BJ (cell line): ENCODE measurements at regions not wholly inside any gene's neighbourhood (a gene's known extent, or its start where the extent isn't known, plus 50 kb on each side); places are given as distances from the start of the nearest gene placed in this dataset.

ENCODE experiments used
- CTCF ChIA-PET: fragments of 350-600 bp; formaldehyde crosslinking; extraction: SDS; loops from one replicate; lab custom pipeline; 2021; ENCODE audit warnings: antibody characterized with exemption, inconsistent platforms; lab: Yijun Ruan, JAX
- POLR2A ChIA-PET: fragments of 300-600 bp; sonication (Branson Sonifier 250); formaldehyde crosslinking; extraction: SDS; loops from one replicate; lab custom pipeline; 2021; ENCODE audit warnings: antibody characterized with exemption; lab: Charles Lee
- DNase-seq: peaks from one replicate; pipeline ENCODE4 v3.0.0-alpha.2; 2011; ENCODE audit warnings: low read depth
- H3K27me3 ChIP-seq: 2 replicates; pipeline ENCODE4 v1.6.0; 2011; ENCODE audit warnings: low read length; ENCODE audit not compliant: control insufficient read depth, insufficient read depth
- H3K36me3 ChIP-seq: 2 replicates; pipeline ENCODE4 v1.5.1; 2011; ENCODE audit warnings: low read length; ENCODE audit not compliant: control insufficient read depth, insufficient read depth
- H3K4me3 ChIP-seq: 2 replicates; pipeline ENCODE4 v1.5.1; 2011; ENCODE audit warnings: low read depth, mild to moderate bottlenecking, control low read depth, low read length
- CTCF ChIP-seq: IDR thresholded peaks from 2 replicates; pipeline ENCODE4 v1.5.1; 2011; ENCODE audit warnings: low read depth, mild to moderate bottlenecking, control low read depth, inconsistent platforms, low read length, moderate library complexity; ENCODE audit not compliant: insufficient read depth

GRCh38 chr12:38099686-38100085 is 216.9 kb upstream of the ALG10B start:
- ChIA-PET POLR2A (no interaction called here), CTCF (no interaction called here)
- no peak for DNase-seq
- Histone ChIP-seq H3K4me3 (no peak overlapping the region), H3K36me3 (no peaks in the 10 kb centered on the region), H3K27me3 (no peaks in the 10 kb centered on the region)
- no peak for TF ChIP-seq CTCF

DNA sequence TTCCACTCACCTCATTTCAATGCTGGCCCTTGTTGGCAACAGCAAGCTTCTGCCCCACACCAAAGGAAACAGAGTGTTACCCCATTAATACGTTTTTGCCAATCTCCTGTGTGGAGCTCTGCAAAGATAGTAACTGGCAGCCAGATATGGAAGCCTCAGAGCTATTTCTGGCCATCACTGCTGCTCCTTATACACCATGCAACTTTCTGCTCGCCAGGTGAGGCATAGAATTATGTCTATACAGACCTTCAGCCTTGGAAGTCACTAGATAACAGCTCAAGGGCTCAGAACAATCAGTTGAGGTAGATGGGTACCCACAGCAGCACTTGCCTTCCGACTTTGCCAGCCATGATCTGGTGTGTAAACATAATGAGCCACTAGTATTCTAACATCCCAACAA is 214.8 kb upstream of the ALG10B start:
- Histone ChIP-seq H3K4me3 (no peak overlapping the region), H3K27me3 (no peaks in the 10 kb centered on the region), H3K36me3 (no peaks in the 10 kb centered on the region)
- no peak for DNase-seq
- CTCF ChIA-PET, result no interaction called here
- POLR2A ChIA-PET, result no interaction called here
- no peak for TF ChIP-seq CTCF

GRCh38 chr12:38102197-38102596 is 214.4 kb upstream of the ALG10B start:
- ChIA-PET CTCF (no interaction called here), POLR2A (no interaction called here)
- no peak for TF ChIP-seq CTCF
- Histone ChIP-seq H3K4me3 (no peak overlapping the region), H3K36me3 (no peaks in the 10 kb centered on the region), H3K27me3 (no peaks in the 10 kb centered on the region)
- DNase-seq, result no peak

DNA sequence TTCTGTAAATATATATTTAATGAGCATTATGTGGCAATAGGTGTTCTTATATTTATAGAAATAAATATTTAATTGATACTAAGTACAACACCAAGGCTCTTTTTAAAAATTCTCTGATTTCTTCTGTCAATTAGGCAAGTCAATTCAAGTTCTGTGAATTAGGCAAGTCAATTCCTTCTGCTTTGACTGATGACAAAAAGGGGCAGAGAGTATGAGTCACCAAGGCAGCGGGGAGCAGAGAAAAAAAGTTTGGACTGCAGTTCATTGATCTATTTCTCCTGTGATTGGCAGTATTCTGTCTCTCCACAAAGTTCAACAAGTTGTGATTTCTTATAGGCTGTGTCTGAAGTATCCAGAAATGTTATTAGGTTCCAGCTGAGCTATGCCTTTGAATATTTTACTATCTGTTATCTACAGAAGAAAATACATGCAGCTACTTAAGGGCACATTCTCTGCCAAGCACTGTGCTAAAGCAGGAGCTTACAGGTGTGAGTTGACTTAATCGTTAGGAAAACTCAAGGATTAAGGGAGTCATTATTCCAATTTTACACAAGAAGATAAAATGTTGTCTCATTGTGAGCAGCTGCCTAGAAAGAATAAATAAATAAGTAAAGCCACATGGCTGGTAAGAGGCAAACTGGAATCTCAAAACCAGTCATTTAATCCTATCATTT is 206.4 kb upstream of the ALG10B start:
- no peaks in the 10 kb centered on the region for H3K36me3 ChIP-seq
- POLR2A ChIA-PET, result no interaction called here
- DNase-seq, result no peak
- CTCF ChIA-PET, result no interaction called here
- no peak overlapping the region for H3K4me3 ChIP-seq
- no peak for TF ChIP-seq CTCF
- no peaks in the 10 kb centered on the region for H3K27me3 ChIP-seq

GRCh38 chr12:38113991-38114390 is 202.6 kb upstream of the ALG10B start:
- ChIA-PET POLR2A (no interaction called here), CTCF (no interaction called here)
- Histone ChIP-seq H3K27me3 (no peaks in the 10 kb centered on the region), H3K36me3 (no peaks in the 10 kb centered on the region), H3K4me3 (no peak overlapping the region)
- no peak for DNase-seq
- no peak for TF ChIP-seq CTCF
